ENCODE measurements at regions not wholly inside any gene's neighbourhood (a gene's known extent, or its start where the extent isn't known, plus 50 kb on each side); places are given as distances from the start of the nearest gene placed in this dataset.

DNA sequence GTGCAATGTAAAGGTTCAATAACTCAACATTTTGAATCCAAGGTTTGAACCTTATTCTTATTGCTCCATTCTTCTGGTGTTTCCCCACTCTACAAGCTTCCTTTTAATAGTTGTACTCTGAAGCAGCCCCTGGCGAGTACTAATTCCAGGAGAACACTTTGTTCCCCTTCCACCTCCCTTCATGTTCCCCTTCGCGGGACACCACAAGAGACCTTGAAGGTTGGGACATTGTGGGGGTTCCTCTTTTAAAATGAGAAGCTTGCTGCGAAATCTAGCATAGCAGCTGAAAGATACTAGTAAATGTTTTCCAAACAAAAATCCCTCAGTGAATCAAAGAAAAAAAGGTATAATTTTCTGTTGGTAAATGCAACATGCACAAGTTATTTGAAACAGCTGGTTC, 626.3 kb upstream of the LRRC4C start:
- TF ChIP-seq, protein P1, sequence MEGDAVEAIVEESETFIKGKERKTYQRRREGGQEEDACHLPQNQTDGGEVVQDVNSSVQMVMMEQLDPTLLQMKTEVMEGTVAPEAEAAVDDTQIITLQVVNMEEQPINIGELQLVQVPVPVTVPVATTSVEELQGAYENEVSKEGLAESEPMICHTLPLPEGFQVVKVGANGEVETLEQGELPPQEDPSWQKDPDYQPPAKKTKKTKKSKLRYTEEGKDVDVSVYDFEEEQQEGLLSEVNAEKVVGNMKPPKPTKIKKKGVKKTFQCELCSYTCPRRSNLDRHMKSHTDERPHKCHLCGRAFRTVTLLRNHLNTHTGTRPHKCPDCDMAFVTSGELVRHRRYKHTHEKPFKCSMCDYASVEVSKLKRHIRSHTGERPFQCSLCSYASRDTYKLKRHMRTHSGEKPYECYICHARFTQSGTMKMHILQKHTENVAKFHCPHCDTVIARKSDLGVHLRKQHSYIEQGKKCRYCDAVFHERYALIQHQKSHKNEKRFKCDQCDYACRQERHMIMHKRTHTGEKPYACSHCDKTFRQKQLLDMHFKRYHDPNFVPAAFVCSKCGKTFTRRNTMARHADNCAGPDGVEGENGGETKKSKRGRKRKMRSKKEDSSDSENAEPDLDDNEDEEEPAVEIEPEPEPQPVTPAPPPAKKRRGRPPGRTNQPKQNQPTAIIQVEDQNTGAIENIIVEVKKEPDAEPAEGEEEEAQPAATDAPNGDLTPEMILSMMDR (IDR thresholded peaks at IDR 0.05): no peak

DNA sequence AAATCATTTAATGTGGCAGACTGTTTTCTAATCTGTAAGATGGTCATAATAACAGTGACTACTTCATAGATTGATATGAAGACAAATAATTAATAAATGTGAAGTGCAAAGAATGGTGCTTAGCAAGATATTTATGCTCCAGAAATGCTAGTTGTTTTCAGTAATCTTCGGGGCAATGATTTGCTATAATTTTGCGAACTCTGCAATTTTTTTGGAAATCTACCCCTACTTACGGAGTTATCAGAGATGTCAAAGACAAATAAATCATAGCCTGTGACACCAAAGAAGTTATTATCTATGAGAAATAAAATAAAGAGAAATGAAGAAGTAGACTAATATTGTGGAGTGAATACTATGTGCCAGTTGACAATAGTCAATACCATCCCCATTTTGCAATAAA, 634.1 kb upstream of the LRRC4C start:
- TF ChIP-seq, protein P1 (IDR thresholded peaks at IDR 0.05): no peak

DNA sequence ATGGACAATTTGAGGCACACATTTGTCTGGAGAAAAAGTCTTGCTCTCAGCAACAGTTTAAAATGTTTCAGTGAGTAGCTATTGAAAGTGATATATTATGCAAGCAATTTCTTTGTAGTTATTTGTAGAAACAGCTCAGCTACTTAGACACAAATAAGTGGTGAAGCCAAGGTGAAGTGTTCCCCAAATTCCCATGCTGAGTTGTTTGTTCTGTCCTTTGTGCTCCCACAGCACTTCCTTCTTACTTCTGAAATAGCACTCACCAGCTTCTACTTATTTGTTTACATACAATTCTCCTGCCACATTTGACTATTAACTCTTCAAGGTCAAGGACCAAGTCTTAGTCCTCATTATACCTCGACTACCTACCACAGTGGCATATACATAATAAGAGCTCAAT, 638.6 kb upstream of the LRRC4C start:
- TF ChIP-seq, protein P1 (IDR thresholded peaks at IDR 0.05): no peak

DNA sequence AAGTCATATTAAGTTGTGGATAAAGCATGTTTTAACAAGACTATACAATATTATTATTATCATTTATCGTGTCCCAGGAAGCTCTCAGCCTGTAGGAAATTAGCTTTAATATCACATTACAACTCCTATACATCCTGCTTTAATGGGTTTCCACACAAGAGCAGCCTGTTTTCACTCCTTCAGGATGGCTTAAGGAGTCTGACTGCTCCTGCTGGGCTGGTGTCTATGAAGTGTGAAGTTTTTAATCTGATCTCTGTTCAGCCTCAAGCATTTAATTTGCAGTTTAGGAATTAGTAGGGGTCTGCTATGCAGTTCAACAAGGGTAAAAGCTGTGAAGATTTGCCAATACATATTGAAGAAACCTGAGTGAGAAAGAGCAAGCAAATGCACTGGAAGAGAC, 653.4 kb upstream of the LRRC4C start:
- TF ChIP-seq, protein P1 (IDR thresholded peaks at IDR 0.05): no peak

DNA sequence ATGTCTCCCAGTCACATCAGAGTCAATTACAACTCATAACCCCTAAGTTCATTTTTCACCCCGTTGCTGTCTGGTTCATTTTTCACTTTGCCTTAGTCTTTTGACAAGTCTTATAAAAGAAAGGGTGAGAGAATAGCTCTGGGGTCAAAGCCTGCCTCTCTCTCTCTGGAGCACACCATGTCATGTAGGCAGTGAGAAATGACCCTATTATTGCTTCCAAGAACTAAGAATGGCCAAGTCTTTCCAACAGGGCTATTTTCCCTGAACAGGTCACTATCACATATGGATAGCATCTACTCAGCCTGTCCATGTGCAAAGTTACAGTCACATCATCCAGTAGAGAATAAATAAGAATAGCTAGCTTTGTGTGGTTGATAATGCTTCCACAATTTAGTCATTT, 655.5 kb upstream of the LRRC4C start:
- TF ChIP-seq, protein P1 (IDR thresholded peaks at IDR 0.05): no peak

DNA sequence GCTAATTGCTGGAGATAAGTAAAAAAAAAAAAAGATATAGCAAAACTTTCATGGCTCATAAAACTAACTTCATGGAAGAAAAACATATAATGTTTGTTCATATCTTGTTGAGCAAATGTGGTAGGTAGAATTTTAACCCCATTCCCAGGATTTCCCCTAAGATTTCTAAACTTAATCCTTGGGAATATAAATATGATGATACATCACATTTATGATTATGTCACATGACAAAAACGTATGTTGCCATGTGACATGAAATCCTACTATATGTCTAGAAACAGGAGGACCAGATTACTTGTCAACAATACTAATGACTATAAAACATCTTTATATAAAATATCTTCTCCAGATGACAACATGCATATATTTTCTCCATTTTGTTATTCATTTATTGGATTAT, 679.0 kb upstream of the LRRC4C start:
- TF ChIP-seq, protein P1 (IDR thresholded peaks at IDR 0.05): no peak

DNA sequence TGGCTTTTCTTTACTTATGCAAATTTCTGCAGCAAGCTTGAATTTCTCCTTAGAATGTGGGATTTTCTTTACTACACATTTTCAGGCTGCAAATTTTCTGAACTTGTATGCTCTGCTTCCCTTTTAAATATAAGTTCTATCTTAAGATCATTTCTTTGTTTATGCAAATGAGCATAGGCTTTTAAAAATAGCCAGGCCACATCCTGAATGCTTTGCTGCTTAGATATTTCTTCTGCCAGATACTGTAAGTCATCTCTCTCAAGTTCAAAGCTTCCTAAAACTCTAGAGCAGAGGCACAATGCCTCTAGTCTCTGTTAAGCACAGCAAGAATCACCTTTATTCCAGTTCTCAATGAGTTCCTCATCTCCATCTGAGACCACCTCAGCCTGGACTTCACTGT, 685.9 kb upstream of the LRRC4C start:
- TF ChIP-seq, protein P1 (IDR thresholded peaks at IDR 0.05): no peak

DNA sequence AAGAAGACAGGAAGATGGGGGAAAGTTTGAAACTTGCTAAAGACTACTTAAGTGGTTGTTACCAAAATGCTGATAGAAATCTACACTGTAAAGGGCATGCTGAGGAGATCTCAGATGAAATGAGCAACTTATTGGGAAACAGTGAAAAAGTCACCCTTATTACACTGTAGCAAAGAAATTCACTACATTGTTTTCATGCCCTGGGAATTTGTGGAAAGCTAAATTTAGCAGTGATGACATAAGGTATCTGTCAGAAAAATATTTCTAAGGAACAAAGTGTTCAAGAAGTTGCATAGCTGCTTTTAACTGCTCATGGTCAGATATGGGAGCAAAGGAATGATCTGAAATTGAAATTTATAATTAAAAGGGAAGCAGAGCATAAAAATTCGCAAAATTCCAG, 702.4 kb upstream of the LRRC4C start:
- TF ChIP-seq, protein P1 (IDR thresholded peaks at IDR 0.05): no peak

Measured in LNCAP (cell line).